Activated CD4-positive, alpha-beta T cell treated with anti-CD3 and anti-CD28 coated beads for 36 hours (primary cell): ENCODE measurements at regions not wholly inside any gene's neighbourhood (a gene's known extent, or its start where the extent isn't known, plus 50 kb on each side); places are given as distances from the start of the nearest gene placed in this dataset.

Source experiments
- ATAC-seq: fragments of 200-7000 bp; cut with Tn5 transposase; one replicate; pipeline ENCODE4 v1.10.0; 2021; ENCODE audit warnings: mild to moderate bottlenecking, moderate library complexity
- CTCF ChIA-PET: fragments of 350-600 bp; sonication (Branson Sonifier 250); formaldehyde crosslinking; loops from one replicate; lab custom pipeline; 2021; ENCODE audit warnings: antibody characterized with exemption; lab: Charles Lee
- POLR2A ChIA-PET: fragments of 350-600 bp; sonication (Branson Sonifier 250); formaldehyde crosslinking; loops from one replicate; lab custom pipeline; 2021; ENCODE audit warnings: antibody characterized with exemption, inconsistent platforms; lab: Charles Lee
- DNase-seq: peaks from one replicate; pipeline ENCODE4 v3.0.0-alpha.2; 2020
- H3K27ac Mint-ChIP-seq: one replicate; pipeline ENCODE4 v1.8.0; 2021; ENCODE audit warnings: mixed read lengths
- H3K27me3 Mint-ChIP-seq: one replicate; pipeline ENCODE4 v1.8.0; 2021; ENCODE audit warnings: mixed read lengths
- H3K36me3 Mint-ChIP-seq: one replicate; pipeline ENCODE4 v1.8.0; 2021; ENCODE audit warnings: low read depth, mixed read lengths
- H3K4me1 Mint-ChIP-seq: one replicate; pipeline ENCODE4 v1.8.0; 2021; ENCODE audit warnings: mixed read lengths
- H3K4me3 Mint-ChIP-seq: one replicate; pipeline ENCODE4 v1.8.0; 2021; ENCODE audit warnings: mild to moderate bottlenecking, moderate library complexity, mixed read lengths
- H3K9me3 Mint-ChIP-seq: one replicate; pipeline ENCODE4 v1.8.0; 2021; ENCODE audit warnings: low read depth, mixed read lengths
- intact Hi-C, 2 experiments: fragments of 100-400 bp; cut with DNase I in 1 of 2; cut with micrococcal nuclease in 1 of 2; formaldehyde crosslinking; loops; one replicate each; pipeline versions ENCODE4 v1.14.2 to v1.15.1; 2022 to 2024; cut with DNase I, micrococcal nuclease

DNA sequence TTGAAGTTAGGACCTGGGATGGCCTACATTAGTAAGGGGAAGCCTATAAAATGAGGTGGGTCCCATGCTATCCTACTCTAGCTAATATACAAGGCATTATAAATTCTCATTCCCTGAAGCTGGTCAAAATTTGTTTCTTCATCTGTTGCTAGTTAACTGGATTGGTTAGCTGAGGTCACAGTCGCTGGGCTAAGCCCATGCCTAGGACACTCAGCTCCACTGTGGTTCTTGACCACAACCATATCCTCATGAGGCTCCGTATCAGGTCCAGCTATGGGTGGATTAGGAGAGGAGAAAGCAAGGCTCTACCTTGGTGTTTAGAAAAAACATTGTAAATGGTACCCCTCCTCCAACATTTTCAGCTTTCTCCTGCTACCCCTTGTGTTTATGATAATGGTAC is 52.8 kb upstream of the RAI14 start:
- Mint-ChIP-seq H3K27ac (no peak overlapping the region), H3K27me3 (peaks cover 8% of the 10 kb centered on the region), H3K4me3 (no peak overlapping the region), H3K9me3 (no peaks in the 10 kb centered on the region), H3K4me1 (peaks cover 5% of the 10 kb centered on the region), H3K36me3 (no peaks in the 10 kb centered on the region)
- POLR2A ChIA-PET = no interaction called here
- DNase-seq = no peak
- CTCF ChIA-PET = interaction anchor here (0.6 to 1.3 kb wide), 4 partner anchors 16 to 313 kb away, joined by 3 to 4 read pairs (median 3); no protein-coding TSS in a partner anchor
- no peak for ATAC-seq
- intact Hi-C loops = no loop called here

DNA sequence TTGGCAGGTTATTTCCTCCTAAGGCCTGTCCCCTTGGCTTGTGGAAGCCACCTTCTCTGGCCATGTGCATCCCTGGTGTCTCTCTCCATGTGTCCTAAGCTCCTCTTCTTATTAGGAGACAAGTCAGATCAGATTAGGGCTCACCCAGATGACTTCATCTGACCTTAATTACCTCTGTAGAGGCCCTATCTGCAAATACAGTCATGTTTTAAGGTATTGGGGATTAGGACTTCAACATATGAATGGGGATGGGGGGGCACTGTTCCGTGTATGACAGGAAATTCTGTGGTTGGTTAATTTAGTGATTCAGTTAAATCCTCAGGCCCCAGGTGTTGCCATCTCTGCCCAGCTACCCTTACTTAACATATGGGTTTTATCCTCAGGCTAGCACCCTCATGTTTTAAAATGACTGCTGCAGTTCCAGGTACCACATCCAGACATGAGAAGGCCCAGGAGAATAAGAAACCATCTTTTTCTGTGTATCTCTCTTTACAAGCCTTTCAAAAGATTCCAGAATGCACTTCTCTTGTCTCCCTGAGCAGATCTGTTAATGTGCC is 51.9 kb upstream of the RAI14 start:
- intact Hi-C loops = no loop called here
- ChIA-PET CTCF (interaction anchor here (1.2 to 1.3 kb wide), 2 partner anchors 17 to 80 kb away, joined by 3 to 4 read pairs; no protein-coding TSS in a partner anchor), POLR2A (no interaction called here)
- H3K27me3 Mint-ChIP-seq = peaks cover 8% of the 10 kb centered on the region
- H3K4me3 Mint-ChIP-seq = no peak overlapping the region
- H3K36me3 Mint-ChIP-seq = no peaks in the 10 kb centered on the region
- DNase-seq (no peak), ATAC-seq (no peak)
- H3K9me3 Mint-ChIP-seq = no peaks in the 10 kb centered on the region
- H3K27ac Mint-ChIP-seq = no peak overlapping the region
- no peaks in the 10 kb centered on the region for H3K4me1 Mint-ChIP-seq

DNA sequence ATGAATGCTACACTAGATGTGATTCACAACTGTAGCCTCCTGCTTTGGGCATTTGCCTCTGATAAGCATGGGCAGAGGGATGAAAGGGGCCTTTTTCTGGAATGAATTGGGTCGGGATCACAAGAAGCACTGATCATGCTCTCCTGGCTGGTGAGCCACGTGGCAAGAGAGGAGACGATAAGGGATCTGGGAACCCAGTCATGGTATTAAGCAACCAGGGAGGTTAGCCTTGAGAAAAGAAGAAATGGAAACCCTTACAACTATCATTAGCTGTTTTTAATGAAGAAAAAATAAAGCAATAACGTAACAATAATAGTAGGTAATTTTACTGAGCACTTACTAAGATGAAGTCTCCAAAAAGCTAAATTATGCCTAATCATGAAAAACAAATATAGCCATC is 50.0 kb upstream of the RAI14 start:
- Mint-ChIP-seq H3K9me3 (no peaks in the 10 kb centered on the region), H3K27me3 (peaks cover 4% of the 10 kb centered on the region), H3K4me1 (no peaks in the 10 kb centered on the region), H3K4me3 (no peak overlapping the region), H3K36me3 (no peaks in the 10 kb centered on the region), H3K27ac (no peak overlapping the region)
- CTCF ChIA-PET = interaction anchor here (0.7 to 0.9 kb wide), 2 partner anchors 19 to 216 kb away, joined by 3 to 4 read pairs; no protein-coding TSS in a partner anchor
- POLR2A ChIA-PET = no interaction called here
- no peak for ATAC-seq
- intact Hi-C loops = no loop called here
- DNase-seq = no peak
